ENCODE measurements at regions not wholly inside any gene's neighbourhood (a gene's known extent, or its start where the extent isn't known, plus 50 kb on each side); places are given as distances from the start of the nearest gene placed in this dataset.

DNA sequence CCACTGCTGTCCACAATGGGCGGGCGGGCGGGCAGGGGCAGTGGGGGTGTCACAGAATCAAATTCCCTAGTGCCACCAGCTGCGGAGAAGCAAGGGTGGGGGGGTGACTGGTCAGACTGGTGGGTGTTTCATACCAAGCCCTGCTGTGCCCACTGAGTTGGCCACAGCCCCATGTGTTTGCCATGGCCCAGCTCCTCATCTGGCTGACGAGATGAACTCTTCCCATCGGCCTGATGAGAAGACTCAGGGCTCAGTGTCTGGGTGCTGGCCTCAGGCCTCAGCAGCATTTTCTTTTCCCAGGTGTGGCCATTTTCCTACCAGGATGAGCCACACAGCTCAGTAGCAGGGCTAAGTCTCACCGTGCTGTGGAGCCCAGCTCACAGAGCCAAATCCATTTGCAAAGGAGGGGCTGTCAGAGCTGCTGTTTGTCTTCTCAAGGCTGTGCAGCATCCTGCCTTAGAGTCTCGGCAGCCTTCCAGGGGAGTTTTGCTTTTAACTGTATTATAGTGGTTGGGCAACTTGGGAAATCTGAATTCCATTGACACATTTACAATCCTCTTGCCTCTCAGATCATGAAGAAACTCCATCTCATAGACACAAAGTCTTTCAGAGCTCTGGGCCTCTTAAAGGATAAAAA is 176.8 kb downstream of the ABHD5 start:
- H3K27ac ChIP-seq (ENCODE audit: low read length): no peak overlapping the region
- H3K4me2 ChIP-seq (ENCODE audit: low read length): no peak overlapping the region

DNA sequence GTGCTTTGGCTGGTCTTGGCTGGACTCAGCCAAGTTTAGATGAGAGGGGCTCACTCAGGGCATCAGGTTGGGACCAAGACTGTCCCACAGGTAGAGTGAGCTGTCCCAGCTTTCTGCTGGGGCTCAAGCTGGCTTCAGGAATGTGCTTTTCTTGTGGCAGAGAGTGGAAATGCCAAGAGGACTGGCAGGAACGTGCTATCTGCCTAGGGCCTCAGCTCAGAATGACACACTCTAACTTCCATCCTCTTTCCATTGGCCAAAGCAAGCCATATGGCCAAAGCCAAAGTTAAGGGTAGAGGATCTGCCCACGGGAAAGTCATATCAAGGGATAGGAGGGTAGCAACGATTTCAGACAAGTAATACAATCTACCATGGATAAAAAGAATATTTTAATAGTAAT is 178.8 kb downstream of the ABHD5 start:
- H3K9ac ChIP-seq (ENCODE audit: low read length): no peak overlapping the region
- no peak overlapping the region for H3K4me3 ChIP-seq (ENCODE audit: low read length)
- H3K36me3 ChIP-seq (ENCODE audit: insufficient read depth, low read length): no peaks in the 10 kb centered on the region
- H2AFZ ChIP-seq (ENCODE audit: low read depth, low read length): no peak overlapping the region
- no peaks in the 10 kb centered on the region for H3F3A ChIP-seq (ENCODE audit: insufficient read depth, low read length, poor library complexity, severe bottlenecking)
- H4K20me1 ChIP-seq (ENCODE audit: insufficient read depth): no peaks in the 10 kb centered on the region
- H3K4me2 ChIP-seq (ENCODE audit: low read length): no peak overlapping the region
- TF ChIP-seq SMC3 (conservative IDR thresholded peaks at IDR 0.05; ENCODE audit: poor library complexity) (no peak), TAF1 (IDR thresholded peaks at IDR 0.05; ENCODE audit: low read depth) (no peak), EZH2 (IDR thresholded peaks at IDR 0.05; ENCODE audit: borderline replicate concordance, insufficient read depth, low read length, poor library complexity, severe bottlenecking) (no peak), EP300 (conservative IDR thresholded peaks at IDR 0.05; ENCODE audit: poor library complexity, severe bottlenecking) (no peak), POLR2AphosphoS5 (IDR thresholded peaks at IDR 0.05) (no peak), MXI1 (conservative IDR thresholded peaks at IDR 0.05; ENCODE audit: poor library complexity, severe bottlenecking) (no peak)
- TF ChIP-seq, protein P1, sequence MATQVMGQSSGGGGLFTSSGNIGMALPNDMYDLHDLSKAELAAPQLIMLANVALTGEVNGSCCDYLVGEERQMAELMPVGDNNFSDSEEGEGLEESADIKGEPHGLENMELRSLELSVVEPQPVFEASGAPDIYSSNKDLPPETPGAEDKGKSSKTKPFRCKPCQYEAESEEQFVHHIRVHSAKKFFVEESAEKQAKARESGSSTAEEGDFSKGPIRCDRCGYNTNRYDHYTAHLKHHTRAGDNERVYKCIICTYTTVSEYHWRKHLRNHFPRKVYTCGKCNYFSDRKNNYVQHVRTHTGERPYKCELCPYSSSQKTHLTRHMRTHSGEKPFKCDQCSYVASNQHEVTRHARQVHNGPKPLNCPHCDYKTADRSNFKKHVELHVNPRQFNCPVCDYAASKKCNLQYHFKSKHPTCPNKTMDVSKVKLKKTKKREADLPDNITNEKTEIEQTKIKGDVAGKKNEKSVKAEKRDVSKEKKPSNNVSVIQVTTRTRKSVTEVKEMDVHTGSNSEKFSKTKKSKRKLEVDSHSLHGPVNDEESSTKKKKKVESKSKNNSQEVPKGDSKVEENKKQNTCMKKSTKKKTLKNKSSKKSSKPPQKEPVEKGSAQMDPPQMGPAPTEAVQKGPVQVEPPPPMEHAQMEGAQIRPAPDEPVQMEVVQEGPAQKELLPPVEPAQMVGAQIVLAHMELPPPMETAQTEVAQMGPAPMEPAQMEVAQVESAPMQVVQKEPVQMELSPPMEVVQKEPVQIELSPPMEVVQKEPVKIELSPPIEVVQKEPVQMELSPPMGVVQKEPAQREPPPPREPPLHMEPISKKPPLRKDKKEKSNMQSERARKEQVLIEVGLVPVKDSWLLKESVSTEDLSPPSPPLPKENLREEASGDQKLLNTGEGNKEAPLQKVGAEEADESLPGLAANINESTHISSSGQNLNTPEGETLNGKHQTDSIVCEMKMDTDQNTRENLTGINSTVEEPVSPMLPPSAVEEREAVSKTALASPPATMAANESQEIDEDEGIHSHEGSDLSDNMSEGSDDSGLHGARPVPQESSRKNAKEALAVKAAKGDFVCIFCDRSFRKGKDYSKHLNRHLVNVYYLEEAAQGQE (IDR thresholded peaks at IDR 0.05; ENCODE audit: borderline replicate concordance): no peak
- H3K27me3 ChIP-seq (ENCODE audit: insufficient read depth, low read depth, low read length): no peaks in the 10 kb centered on the region
- H3K9me2 ChIP-seq (ENCODE audit: insufficient read depth, low read length): no peaks in the 10 kb centered on the region
- H3K9me3 ChIP-seq (ENCODE audit: low read length): no peaks in the 10 kb centered on the region
- no peak overlapping the region for H3K27ac ChIP-seq (ENCODE audit: low read length)
- no peaks in the 10 kb centered on the region for H3K79me2 ChIP-seq (replicated peaks; ENCODE audit: insufficient read depth, low read length)

More for the DNA sequence above, 176.8 kb downstream of the ABHD5 start:
- no peak for TF ChIP-seq RAD21 (conservative IDR thresholded peaks at IDR 0.05)
- no peak for TF ChIP-seq TAF1 (IDR thresholded peaks at IDR 0.05; ENCODE audit: low read depth)
- no peak for TF ChIP-seq EZH2 (IDR thresholded peaks at IDR 0.05; ENCODE audit: borderline replicate concordance, insufficient read depth, low read length, poor library complexity, severe bottlenecking)
- TF ChIP-seq, protein P2, sequence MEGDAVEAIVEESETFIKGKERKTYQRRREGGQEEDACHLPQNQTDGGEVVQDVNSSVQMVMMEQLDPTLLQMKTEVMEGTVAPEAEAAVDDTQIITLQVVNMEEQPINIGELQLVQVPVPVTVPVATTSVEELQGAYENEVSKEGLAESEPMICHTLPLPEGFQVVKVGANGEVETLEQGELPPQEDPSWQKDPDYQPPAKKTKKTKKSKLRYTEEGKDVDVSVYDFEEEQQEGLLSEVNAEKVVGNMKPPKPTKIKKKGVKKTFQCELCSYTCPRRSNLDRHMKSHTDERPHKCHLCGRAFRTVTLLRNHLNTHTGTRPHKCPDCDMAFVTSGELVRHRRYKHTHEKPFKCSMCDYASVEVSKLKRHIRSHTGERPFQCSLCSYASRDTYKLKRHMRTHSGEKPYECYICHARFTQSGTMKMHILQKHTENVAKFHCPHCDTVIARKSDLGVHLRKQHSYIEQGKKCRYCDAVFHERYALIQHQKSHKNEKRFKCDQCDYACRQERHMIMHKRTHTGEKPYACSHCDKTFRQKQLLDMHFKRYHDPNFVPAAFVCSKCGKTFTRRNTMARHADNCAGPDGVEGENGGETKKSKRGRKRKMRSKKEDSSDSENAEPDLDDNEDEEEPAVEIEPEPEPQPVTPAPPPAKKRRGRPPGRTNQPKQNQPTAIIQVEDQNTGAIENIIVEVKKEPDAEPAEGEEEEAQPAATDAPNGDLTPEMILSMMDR (IDR thresholded peaks at IDR 0.05; ENCODE audit: poor library complexity, severe bottlenecking): no peak
- TF ChIP-seq EP300 (conservative IDR thresholded peaks at IDR 0.05; ENCODE audit: poor library complexity, severe bottlenecking): no peak
- no peak for TF ChIP-seq MXI1 (conservative IDR thresholded peaks at IDR 0.05; ENCODE audit: poor library complexity, severe bottlenecking)
- no peak for TF ChIP-seq POLR2AphosphoS5 (IDR thresholded peaks at IDR 0.05)
- no peak for TF ChIP-seq SMC3 (conservative IDR thresholded peaks at IDR 0.05; ENCODE audit: poor library complexity)
- TF ChIP-seq, protein P1 (IDR thresholded peaks at IDR 0.05; ENCODE audit: borderline replicate concordance): no peak
- H3K79me2 ChIP-seq (replicated peaks; ENCODE audit: insufficient read depth, low read length): no peaks in the 10 kb centered on the region
- H3K36me3 ChIP-seq (ENCODE audit: insufficient read depth, low read length): no peaks in the 10 kb centered on the region
- no peak overlapping the region for H3K9ac ChIP-seq (ENCODE audit: low read length)
- H3K9me3 ChIP-seq (ENCODE audit: low read length): no peaks in the 10 kb centered on the region
- no peaks in the 10 kb centered on the region for H3K27me3 ChIP-seq (ENCODE audit: insufficient read depth, low read depth, low read length)
- no peak overlapping the region for H2AFZ ChIP-seq (ENCODE audit: low read depth, low read length)
- H4K20me1 ChIP-seq (ENCODE audit: insufficient read depth): no peaks in the 10 kb centered on the region
- no peaks in the 10 kb centered on the region for H3K9me2 ChIP-seq (ENCODE audit: insufficient read depth, low read length)
- no peaks in the 10 kb centered on the region for H3F3A ChIP-seq (ENCODE audit: insufficient read depth, low read length, poor library complexity, severe bottlenecking)
- H3K4me3 ChIP-seq (ENCODE audit: low read length): no peak overlapping the region

All from neural cell (in vitro differentiated cells).